ENCODE measurements at regions not wholly inside any gene's neighbourhood (a gene's known extent, or its start where the extent isn't known, plus 50 kb on each side); places are given as distances from the start of the nearest gene placed in this dataset.

DNA sequence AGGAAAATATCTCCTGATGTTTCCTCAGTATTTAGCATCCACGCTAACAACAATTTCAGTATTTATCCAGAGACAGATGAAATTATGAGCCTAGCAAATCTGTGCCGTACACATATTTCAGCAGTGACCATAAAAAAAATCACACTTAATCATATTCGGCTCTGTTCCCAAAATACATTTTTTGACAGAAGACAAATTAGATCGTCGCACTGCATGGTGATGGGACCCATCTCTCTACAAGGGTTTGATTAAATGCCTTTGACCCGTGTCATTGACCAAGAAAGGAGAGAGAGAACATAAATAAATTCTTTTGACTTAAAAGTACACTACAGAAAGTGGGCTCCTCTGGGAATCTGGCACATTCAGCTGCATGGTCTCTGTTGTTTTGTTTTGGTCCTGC is 215.3 kb upstream of the SEMA6D start:
- no peak for DNase-seq

DNA sequence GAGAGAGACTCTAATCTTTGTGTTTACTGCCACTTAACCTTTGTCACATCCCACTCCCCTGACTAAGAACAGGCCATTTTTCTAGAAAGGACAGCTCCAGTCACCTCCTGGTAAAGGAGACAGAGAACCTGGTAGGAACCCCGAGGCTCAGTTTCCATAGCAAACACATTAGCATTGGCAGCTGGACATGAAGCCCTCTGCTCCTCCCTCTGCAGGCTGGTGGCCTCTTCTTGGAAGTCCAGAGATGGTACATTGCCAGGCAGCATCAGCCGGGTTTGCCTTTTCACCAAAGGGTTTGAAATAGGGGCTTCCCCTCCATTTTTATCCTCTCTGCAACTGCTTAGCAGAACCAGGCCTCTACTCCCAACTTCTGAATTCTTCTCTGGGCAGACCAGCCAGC is 213.4 kb upstream of the SEMA6D start:
- no peak for DNase-seq

- DNase-seq, result no peak
Observed at GRCh38 chr15:47504624-47505256, 212.6 kb upstream of the SEMA6D start.

DNA sequence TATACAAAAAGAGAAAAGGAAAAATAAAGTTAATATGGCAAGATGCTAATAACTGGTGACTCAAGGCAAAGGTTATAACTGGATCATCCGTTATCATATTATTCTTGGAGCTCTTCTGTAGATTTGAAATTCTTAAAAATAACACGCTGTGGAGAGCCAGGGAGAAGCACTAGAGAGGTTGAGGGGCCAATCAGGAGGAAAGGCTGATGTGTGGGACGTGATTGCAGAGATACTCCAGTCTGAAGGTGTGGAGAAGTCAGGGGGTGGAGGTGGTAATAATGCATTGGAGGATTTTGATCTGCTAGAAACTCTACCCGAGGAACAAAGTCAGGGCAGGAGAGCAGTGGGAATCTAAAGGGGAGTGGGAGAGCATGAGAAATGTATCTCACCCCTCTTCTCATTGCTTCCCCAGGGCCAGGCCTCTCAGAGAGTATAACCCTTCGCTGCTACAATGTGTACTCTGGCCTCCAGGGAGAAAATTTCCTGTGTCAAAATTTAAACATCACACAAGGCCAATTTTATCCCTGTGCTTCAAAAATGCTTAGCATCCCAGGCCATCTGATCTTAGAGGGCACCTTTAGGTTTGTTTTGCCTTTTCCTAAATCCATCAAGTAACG is 211.5 kb upstream of the SEMA6D start:
- no peak for DNase-seq

GRCh38 chr15:47506329-47507100 is 210.8 kb upstream of the SEMA6D start:
- DNase-seq, result no peak

DNA sequence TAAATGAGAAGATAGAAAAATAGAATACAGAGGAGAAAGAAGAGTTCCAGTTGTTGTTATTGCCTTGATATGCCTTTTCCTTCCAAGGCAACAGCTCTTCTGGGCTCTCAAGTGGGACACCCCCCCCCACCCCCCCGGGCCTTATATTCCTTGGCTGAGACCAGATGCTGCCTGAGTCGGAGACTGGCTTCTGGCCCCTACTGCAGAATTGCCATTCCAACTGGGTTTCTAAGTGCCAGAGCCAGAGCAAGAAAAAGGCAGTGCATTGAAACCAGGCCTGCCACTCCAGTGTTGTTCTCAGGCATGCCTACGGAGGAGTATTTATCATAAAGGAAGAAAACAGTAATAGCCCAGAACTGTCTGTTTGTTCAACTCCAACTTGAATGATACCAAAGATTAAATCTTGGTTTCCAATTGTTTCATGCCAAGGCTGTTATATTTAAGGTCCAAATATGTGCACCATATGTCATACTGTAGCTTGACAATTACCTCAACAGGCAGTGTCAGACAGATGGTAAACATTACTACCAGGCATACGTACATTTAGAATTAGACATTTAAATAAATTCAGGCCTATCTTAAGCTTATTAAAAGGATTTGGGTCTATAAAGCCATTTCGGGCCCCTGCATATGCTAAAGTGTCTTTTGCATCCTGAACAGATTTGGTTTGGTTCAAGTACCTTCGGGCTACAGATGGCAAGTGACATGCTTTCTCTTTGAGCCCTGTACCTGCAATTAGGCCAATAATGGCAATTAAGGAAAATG is 209.9 kb upstream of the SEMA6D start:
- DNase-seq, result no peak

GRCh38 chr15:47511261-47511660 is 206.0 kb upstream of the SEMA6D start:
- DNase-seq, result no peak

DNA sequence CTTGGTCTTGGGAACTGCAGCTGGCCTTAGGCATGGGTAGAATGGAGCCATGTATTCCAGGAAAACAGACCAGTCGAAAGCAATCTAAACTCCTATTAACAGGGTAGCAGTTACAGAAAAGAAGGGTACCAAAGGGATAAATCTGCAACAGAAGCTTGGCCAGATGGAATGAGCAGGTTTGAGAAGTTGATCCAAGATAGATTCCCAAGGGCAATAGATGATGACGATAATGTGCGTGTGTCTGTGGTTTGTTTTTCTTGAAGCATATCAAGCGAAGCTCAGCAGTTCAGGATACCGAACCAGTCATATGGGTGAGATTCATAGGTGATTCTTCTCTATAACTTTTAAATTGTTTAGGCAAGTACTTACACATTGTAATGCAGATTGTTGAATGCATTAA is 203.8 kb upstream of the SEMA6D start:
- DNase-seq, result no peak

DNA sequence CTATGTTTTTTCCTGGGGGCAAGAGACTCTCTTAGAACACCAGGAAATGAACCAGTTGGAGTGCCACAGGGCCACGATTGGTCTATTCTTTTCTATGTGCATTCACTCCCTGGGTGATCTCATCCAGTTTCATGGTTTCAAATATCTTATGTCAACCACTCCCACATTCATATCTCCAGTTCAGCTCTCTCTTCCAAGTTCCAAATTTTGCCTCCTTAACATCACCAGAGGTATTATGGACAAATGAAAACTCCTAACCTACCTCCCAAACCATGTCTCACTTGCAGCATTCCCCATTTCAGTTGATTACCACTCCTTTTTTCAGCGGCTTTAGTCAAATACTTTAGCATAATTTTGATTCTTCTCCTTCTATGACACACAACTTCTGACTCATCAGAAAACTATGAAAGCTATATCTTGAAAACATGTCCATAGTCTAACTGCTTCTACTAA is 203.1 kb upstream of the SEMA6D start:
- DNase-seq, result no peak

- no peak for DNase-seq
Observed at GRCh38 chr15:47516558-47516957, 200.7 kb upstream of the SEMA6D start.

DNA sequence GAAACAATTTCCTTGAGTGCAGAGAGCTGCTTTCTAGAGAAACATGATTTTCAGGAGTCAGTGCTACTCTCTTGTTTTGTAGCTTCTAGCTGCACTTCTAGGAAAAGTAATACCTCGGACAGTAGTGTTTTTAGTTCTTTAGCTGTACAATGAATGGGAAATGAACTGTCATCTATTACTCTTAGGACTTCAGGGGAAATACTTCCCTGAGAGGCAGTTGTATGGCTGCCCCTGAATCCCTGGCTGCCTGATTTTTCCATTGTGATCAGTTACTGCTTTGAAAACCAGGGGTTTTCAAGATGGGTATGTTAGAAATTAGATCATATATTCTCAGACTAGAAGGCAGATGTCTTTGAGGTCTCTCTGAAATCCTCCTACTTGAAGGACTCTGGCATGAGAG is 200.3 kb upstream of the SEMA6D start:
- DNase-seq, result no peak

GRCh38 chr15:47517737-47518136 is 199.6 kb upstream of the SEMA6D start:
- DNase-seq, result no peak

GRCh38 chr15:47523681-47524475 is 193.4 kb upstream of the SEMA6D start:
- DNase-seq, result no peak

GRCh38 chr15:47529241-47529640 is 188.1 kb upstream of the SEMA6D start:
- no peak for DNase-seq

GRCh38 chr15:47534673-47535072 is 182.6 kb upstream of the SEMA6D start:
- no peak for DNase-seq

GRCh38 chr15:47541562-47541961 is 175.7 kb upstream of the SEMA6D start:
- DNase-seq, result no peak

DNA sequence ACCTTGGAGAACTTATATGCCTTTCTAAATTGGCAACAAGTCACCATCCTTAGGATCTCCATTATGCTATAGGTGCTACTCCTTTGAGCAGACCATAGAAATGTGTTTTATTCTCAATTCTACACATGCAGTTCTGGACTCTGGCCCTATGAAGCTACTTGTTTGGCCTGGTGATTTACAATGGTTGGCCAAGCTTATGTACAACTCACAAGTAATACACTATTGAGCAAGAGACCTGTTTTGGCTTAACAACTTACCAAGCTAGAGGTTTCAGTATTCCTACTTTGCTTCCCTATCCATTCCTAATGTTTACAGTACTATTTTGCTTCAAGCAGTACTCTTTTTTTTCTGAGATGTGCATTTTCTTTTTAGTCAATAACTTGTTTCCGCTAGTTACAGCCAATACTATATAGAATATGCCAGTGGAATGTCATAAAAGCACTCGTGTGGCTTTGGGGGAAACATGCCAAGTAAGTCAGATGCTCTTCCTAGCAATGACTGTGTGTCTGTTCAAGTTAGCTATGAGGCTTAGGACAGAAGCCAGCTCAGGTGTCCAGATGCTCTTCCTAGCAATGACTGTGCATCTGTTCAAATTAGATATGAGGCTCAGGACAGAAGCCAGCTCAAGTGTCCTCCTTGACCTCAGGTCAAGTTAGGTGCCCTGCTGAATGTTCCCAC is 174.9 kb upstream of the SEMA6D start:
- no peak for DNase-seq

- no peak for DNase-seq
Observed at GRCh38 chr15:47548231-47548630, 169.1 kb upstream of the SEMA6D start.

DNA sequence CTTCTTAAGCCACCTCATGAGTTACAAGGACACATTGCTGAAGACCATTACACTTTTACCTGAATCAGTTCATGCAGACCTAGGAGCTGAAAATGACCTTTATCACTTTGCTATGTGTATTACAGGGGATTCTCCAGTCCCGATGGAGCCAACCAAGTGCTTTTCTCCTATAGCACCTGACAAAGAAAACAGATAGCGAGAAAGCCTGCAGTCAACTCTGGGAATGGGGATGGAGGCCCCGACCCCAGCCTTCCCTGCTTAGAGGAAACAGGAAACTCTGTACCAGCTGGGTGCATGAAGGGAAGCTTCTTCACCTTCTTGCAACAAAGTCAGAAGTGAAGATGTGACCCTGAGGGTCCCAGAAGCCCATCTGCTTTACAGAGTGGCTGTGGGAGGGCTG is 168.3 kb upstream of the SEMA6D start:
- DNase-seq, result no peak

DNA sequence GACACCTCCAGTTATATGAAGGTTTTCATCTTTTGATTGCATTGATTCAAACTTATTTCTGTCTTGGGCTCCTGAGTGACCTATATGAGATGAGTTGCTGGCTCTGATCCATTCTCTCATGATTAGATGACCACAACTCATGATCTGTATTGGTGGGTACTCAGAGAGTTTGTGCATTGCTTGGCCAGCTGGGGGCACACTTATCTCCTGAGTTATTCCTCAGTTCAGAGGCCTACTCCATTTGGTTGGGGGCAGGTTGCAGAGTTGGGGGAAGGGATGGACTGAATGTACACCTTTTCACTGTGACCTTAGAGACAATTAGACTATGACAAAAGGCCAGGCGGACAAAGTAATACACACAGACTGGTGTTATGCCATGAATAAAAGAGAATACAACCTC is 166.2 kb upstream of the SEMA6D start:
- DNase-seq, result no peak

DNA sequence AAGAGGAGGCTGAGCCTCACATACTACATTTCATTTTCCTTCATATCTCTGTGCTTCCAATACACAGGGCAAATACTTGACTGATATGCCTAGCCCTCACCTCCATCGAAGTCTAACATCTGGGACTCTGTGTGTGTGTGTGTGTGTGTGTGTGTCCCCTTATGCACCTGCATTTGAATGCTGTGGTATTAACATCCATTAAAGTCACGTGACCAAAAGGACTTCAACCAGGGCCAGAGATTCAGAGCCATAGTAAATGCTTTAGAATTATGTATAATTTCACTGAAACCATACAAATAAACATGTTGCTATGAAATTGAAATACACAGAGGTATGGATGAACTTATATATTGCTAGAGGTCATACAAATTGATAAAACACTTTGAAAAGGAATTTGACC is 165.8 kb upstream of the SEMA6D start:
- no peak for DNase-seq

GRCh38 chr15:47552978-47553608 is 164.2 kb upstream of the SEMA6D start:
- no peak for DNase-seq
